Parathyroid adenoma (tissue), 2 donors: ENCODE measurements at regions not wholly inside any gene's neighbourhood (a gene's known extent, or its start where the extent isn't known, plus 50 kb on each side); places are given as distances from the start of the nearest gene placed in this dataset.

ENCODE experiments used
- H2AFZ ChIP-seq: fragments of 300-600 bp; sonication (generic); one replicate; pipeline ENCODE4 v1.7.0; 2017; ENCODE audit warnings: antibody characterized with exemption, mild to moderate bottlenecking
- H3K27ac ChIP-seq: fragments of 300-600 bp; sonication (generic); one replicate; pipeline ENCODE4 v1.7.0; 2017
- H3K27me3 ChIP-seq: fragments of 300-600 bp; sonication (generic); one replicate; pipeline ENCODE4 v1.7.0; 2017; ENCODE audit warnings: low read length; ENCODE audit not compliant: control insufficient read depth, insufficient read depth
- H3K36me3 ChIP-seq: fragments of 300-600 bp; sonication (generic); one replicate; pipeline ENCODE4 v1.7.0; 2017; ENCODE audit warnings: low read length; ENCODE audit not compliant: control insufficient read depth, insufficient read depth
- H3K4me1 ChIP-seq: fragments of 300-600 bp; sonication (generic); one replicate; pipeline ENCODE4 v1.7.0; 2017; ENCODE audit warnings: control low read depth
- H3K4me2 ChIP-seq: fragments of 300-600 bp; sonication (generic); one replicate; pipeline ENCODE4 v1.7.0; 2017; ENCODE audit warnings: low read length
- H3K4me3 ChIP-seq: fragments of 300-600 bp; sonication (generic); one replicate; pipeline ENCODE4 v1.7.0; 2017; ENCODE audit warnings: low read depth, low read length
- H3K79me2 ChIP-seq: fragments of 300-600 bp; sonication (generic); one replicate; pipeline ENCODE4 v1.7.0; 2017; ENCODE audit warnings: control low read depth
- H3K9ac ChIP-seq: fragments of 300-600 bp; sonication (generic); one replicate; pipeline ENCODE4 v1.7.0; 2017; ENCODE audit warnings: mild to moderate bottlenecking
- H3K9me3 ChIP-seq: fragments of 300-600 bp; sonication (generic); one replicate; pipeline ENCODE4 v1.7.0; 2017; ENCODE audit warnings: low read length; ENCODE audit not compliant: control insufficient read depth
- TF ChIP-seq, protein P1 (sequence below): fragments of 300-600 bp; sonication (generic); IDR thresholded peaks from one replicate; pipeline ENCODE4 v1.7.0; 2017; ENCODE audit warnings: antibody characterized with exemption, mild to moderate bottlenecking
- donor health status: primary hyperparathyroidism.

GRCh38 chr6:7048894-7049293 lies 58.9 kb upstream of the RREB1 start:
- H3K27me3 ChIP-seq, result no peaks in the 10 kb centered on the region
- TF ChIP-seq, protein P1, sequence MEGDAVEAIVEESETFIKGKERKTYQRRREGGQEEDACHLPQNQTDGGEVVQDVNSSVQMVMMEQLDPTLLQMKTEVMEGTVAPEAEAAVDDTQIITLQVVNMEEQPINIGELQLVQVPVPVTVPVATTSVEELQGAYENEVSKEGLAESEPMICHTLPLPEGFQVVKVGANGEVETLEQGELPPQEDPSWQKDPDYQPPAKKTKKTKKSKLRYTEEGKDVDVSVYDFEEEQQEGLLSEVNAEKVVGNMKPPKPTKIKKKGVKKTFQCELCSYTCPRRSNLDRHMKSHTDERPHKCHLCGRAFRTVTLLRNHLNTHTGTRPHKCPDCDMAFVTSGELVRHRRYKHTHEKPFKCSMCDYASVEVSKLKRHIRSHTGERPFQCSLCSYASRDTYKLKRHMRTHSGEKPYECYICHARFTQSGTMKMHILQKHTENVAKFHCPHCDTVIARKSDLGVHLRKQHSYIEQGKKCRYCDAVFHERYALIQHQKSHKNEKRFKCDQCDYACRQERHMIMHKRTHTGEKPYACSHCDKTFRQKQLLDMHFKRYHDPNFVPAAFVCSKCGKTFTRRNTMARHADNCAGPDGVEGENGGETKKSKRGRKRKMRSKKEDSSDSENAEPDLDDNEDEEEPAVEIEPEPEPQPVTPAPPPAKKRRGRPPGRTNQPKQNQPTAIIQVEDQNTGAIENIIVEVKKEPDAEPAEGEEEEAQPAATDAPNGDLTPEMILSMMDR, result no peak
- no peak overlapping the region for H3K4me2 ChIP-seq
- no peaks in the 10 kb centered on the region for H3K4me1 ChIP-seq
- no peak overlapping the region for H3K4me3 ChIP-seq
- H3K27ac ChIP-seq, result no peak overlapping the region
- no peaks in the 10 kb centered on the region for H3K36me3 ChIP-seq
- no peak overlapping the region for H2AFZ ChIP-seq
- H3K9ac ChIP-seq, result no peak overlapping the region
- no peaks in the 10 kb centered on the region for H3K79me2 ChIP-seq
- H3K9me3 ChIP-seq, result no peaks in the 10 kb centered on the region

DNA sequence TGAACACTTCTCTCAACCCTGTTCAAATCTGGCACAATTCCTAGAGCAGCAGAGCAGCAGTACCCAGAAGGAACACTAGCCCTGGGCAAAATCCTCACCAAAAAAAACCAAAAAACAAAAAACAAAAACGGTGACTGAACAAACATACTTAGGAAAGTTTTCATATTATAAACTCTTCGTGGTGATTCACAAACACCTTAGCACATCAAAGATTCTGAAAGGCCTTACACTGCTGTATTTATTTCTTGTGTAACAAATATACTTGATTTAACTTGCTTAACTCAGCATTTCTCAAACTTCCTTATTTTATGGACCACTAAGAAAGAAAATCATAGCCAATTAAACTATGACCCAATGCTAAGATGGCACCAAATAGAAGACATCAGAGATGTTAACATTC lies 57.8 kb upstream of the RREB1 start:
- Histone ChIP-seq H2AFZ (no peak overlapping the region), H3K79me2 (no peaks in the 10 kb centered on the region), H3K36me3 (no peaks in the 10 kb centered on the region), H3K9me3 (no peaks in the 10 kb centered on the region), H3K9ac (no peak overlapping the region), H3K27me3 (no peaks in the 10 kb centered on the region), H3K4me1 (no peaks in the 10 kb centered on the region), H3K4me2 (no peak overlapping the region), H3K27ac (no peak overlapping the region), H3K4me3 (no peak overlapping the region)
- TF ChIP-seq, protein P1, result no peak

GRCh38 chr6:7050872-7051779 lies 56.6 kb upstream of the RREB1 start:
- Histone ChIP-seq H3K27me3 (no peaks in the 10 kb centered on the region), H3K36me3 (no peaks in the 10 kb centered on the region), H3K4me2 (peak overlapping the region; percentile 89), H3K4me1 (no peaks in the 10 kb centered on the region), H3K27ac (peak overlapping the region; percentile 80), H2AFZ (peak overlapping the region; percentile 96), H3K79me2 (no peaks in the 10 kb centered on the region), H3K4me3 (peak overlapping the region; percentile 71), H3K9ac (peak overlapping the region; percentile 56), H3K9me3 (no peaks in the 10 kb centered on the region)
- TF ChIP-seq, protein P1, result no peak

DNA sequence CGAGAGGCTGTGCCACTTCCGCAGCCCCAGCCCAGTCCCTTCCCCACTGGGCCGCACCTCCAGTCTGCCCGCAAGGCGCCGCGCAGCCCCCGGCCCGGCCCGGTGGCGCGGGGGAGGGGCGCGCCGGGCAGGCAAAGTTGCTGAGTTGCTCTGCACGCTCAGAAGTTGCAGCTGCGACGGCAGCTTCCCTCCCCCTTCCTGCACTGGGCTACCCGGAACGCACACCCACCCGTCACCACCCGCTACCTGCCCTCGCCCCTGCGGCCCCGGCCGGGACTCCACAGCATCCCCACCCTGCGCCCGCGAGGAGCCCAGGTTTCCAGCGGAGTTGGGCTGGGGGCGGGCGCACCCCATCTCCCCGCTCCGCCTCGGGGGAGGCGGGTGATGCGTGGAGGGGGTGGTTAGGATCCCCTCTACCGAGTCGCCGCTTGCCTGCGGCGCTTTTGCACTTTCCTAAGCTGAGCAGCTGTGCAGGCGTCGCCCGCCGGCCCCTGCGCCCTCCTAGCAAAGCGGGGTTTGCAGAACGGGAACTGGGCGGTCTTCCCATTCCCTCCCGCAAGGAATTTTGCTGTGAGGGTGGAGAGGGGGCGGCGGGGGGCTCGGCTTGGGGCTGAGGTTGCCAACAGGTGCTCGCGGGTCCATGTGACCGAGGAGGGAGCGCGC lies 55.9 kb upstream of the RREB1 start:
- Histone ChIP-seq H3K27ac (peak overlapping the region; percentile 80), H3K4me2 (peak overlapping the region; percentile 89), H3K27me3 (no peaks in the 10 kb centered on the region), H2AFZ (peak overlapping the region; percentile 96), H3K4me1 (no peaks in the 10 kb centered on the region), H3K9me3 (no peaks in the 10 kb centered on the region), H3K9ac (peak overlapping the region; percentile 56), H3K4me3 (peak overlapping the region; percentile 71), H3K79me2 (no peaks in the 10 kb centered on the region), H3K36me3 (no peaks in the 10 kb centered on the region)
- TF ChIP-seq, protein P1, result no peak
